Peyer's patch (tissue), 4 donors: ENCODE measurements at regions not wholly inside any gene's neighbourhood (a gene's known extent, or its start where the extent isn't known, plus 50 kb on each side); places are given as distances from the start of the nearest gene placed in this dataset.

Experiments
- CTCF ChIP-seq, 6 experiments: fragments of 450-650 bp in 4 of 6; fragments of 200-600 bp in 2 of 6; sonication (generic) in 1 of 6; IDR thresholded peaks; one replicate each; pipeline ENCODE4 v1.5.1; 2017 to 2019; ENCODE audit warnings: antibody characterized with exemption in 6 of 6, mild to moderate bottlenecking in 3 of 6, moderate library complexity in 1 of 6
- POLR2A ChIP-seq, 2 donors: fragments of 450-650 bp; IDR thresholded peaks; one replicate each; pipeline ENCODE4 v1.5.1; 2017; ENCODE audit warnings: antibody characterized with exemption in 2 of 2, mild to moderate bottlenecking in 2 of 2, moderate library complexity in 2 of 2

GRCh38 chr22:20646906-20647305 lies 127.0 kb upstream of the SERPIND1 start:
- no peak for TF ChIP-seq CTCF (IDR thresholded peaks at IDR 0.05)
- TF ChIP-seq POLR2A (IDR thresholded peaks at IDR 0.05): no peak
